Stomach (tissue), 4 donors: ENCODE measurements at regions not wholly inside any gene's neighbourhood (a gene's known extent, or its start where the extent isn't known, plus 50 kb on each side); places are given as distances from the start of the nearest gene placed in this dataset.

ENCODE experiments used
- EP300 ChIP-seq: sonication (generic); formaldehyde crosslinking; IDR thresholded peaks from one replicate; pipeline ENCODE4 v1.6.1; 2017; ENCODE audit warnings: antibody characterized with exemption
- POLR2A ChIP-seq, 4 donors: fragments of 450-650 bp; IDR thresholded peaks; one replicate each; pipeline ENCODE4 v1.6.1; 2016; ENCODE audit warnings: antibody characterized with exemption in 4 of 4, control low read depth in 2 of 4, mild to moderate bottlenecking in 1 of 4, moderate library complexity in 1 of 4
- POLR2AphosphoS5 ChIP-seq, 3 donors: sonication (generic); formaldehyde crosslinking; IDR thresholded peaks; one replicate each; pipeline ENCODE4 v1.6.1; 2016; ENCODE audit warnings: antibody characterized with exemption in 3 of 3
- TF ChIP-seq, protein P1 (sequence below), 7 experiments: fragments of 450-650 bp in 4 of 7; fragments of 200-600 bp in 3 of 7; sonication (generic) in 3 of 7; IDR thresholded peaks; one replicate each; pipeline ENCODE4 v1.5.1; 2016 to 2019; ENCODE audit warnings: antibody characterized with exemption in 7 of 7, control low read depth in 2 of 7, mild to moderate bottlenecking in 1 of 7

DNA sequence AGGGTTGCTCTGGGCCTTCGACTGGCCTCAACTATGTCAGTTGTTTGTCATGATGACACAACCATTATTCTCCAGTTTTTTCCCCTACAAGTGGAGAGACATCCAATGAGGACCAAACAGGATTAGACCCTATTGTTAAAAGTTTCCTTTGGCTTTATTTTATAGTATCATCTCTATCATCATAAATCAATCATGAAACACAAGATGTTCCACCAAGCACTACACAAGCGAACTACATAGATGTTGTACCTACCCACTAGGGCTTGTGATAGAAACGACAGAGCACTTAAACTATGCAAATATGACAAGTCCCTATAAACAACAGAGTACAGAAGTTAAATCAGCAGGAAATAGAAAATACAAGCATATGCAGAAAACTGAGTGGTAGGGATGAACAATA is 422.5 kb upstream of the MARCKS start:
- TF ChIP-seq, protein P1, sequence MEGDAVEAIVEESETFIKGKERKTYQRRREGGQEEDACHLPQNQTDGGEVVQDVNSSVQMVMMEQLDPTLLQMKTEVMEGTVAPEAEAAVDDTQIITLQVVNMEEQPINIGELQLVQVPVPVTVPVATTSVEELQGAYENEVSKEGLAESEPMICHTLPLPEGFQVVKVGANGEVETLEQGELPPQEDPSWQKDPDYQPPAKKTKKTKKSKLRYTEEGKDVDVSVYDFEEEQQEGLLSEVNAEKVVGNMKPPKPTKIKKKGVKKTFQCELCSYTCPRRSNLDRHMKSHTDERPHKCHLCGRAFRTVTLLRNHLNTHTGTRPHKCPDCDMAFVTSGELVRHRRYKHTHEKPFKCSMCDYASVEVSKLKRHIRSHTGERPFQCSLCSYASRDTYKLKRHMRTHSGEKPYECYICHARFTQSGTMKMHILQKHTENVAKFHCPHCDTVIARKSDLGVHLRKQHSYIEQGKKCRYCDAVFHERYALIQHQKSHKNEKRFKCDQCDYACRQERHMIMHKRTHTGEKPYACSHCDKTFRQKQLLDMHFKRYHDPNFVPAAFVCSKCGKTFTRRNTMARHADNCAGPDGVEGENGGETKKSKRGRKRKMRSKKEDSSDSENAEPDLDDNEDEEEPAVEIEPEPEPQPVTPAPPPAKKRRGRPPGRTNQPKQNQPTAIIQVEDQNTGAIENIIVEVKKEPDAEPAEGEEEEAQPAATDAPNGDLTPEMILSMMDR (IDR thresholded peaks at IDR 0.05): no peak
- no peak for TF ChIP-seq POLR2A (IDR thresholded peaks at IDR 0.05)
- TF ChIP-seq POLR2AphosphoS5 (IDR thresholded peaks at IDR 0.05): no peak
- no peak for TF ChIP-seq EP300
